Lung (tissue), 11 donors: ENCODE measurements at regions not wholly inside any gene's neighbourhood (a gene's known extent, or its start where the extent isn't known, plus 50 kb on each side); places are given as distances from the start of the nearest gene placed in this dataset.

Experiments
- ATAC-seq: fragments of 200-7000 bp; cut with Tn5 transposase; one replicate; pipeline ENCODE4 v1.9.1; 2020; ENCODE audit warnings: moderate number of reproducible peaks; ENCODE audit not compliant: insufficient read depth, low FRiP score
- DNase-seq, 3 donors: peaks; one replicate each; pipeline ENCODE4 v3.0.0-alpha.2; 2013 to 2017
- H3K27ac ChIP-seq, 2 donors: one replicate each; pipeline ENCODE4 v1.5.1; 2013; ENCODE audit warnings: mild to moderate bottlenecking in 2 of 2, moderate library complexity in 2 of 2, control low read depth in 1 of 2, inconsistent platforms in 1 of 2, low read depth in 1 of 2, low read length in 1 of 2
- H3K27me3 ChIP-seq, 3 donors: one replicate each; pipeline ENCODE4 v1.5.1; 2013; ENCODE audit warnings: low read length in 2 of 3; ENCODE audit not compliant: control insufficient read depth in 3 of 3, insufficient read depth in 3 of 3
- H3K36me3 ChIP-seq, 4 donors: one replicate each; pipeline ENCODE4 v1.5.1; 2013; ENCODE audit warnings: low read length in 4 of 4, mild to moderate bottlenecking in 1 of 4, moderate library complexity in 1 of 4; ENCODE audit not compliant: control insufficient read depth in 4 of 4, insufficient read depth in 4 of 4
- H3K4me1 ChIP-seq, 5 donors: one replicate each; pipeline ENCODE4 v1.5.1; 2013; ENCODE audit warnings: low read length in 5 of 5, mild to moderate bottlenecking in 2 of 5, moderate library complexity in 1 of 5; ENCODE audit not compliant: control insufficient read depth in 5 of 5, insufficient read depth in 5 of 5
- H3K4me3 ChIP-seq: one replicate; pipeline ENCODE4 v1.5.1; 2013; ENCODE audit warnings: mild to moderate bottlenecking, control low read depth, moderate library complexity
- H3K9ac ChIP-seq, 2 donors: one replicate each; pipeline ENCODE4 v1.5.1; 2013; ENCODE audit warnings: low read length in 2 of 2, control low read depth in 1 of 2; ENCODE audit not compliant: insufficient read depth in 1 of 2
- H3K9me3 ChIP-seq, 4 donors: one replicate each; pipeline ENCODE4 v1.5.1; 2013; ENCODE audit warnings: low read length in 3 of 4, mild to moderate bottlenecking in 1 of 4, moderate library complexity in 1 of 4; ENCODE audit not compliant: control insufficient read depth in 4 of 4, insufficient read depth in 3 of 4
- CTCF ChIP-seq: IDR thresholded peaks from 2 replicates; pipeline ENCODE4 v1.5.1; 2012; ENCODE audit warnings: mild to moderate bottlenecking; ENCODE audit errors: control extremely low read depth, extremely low read depth
- WGBS, 2 donors: extraction: QIAGEN DNeasy Blood & Tissue Kit; methylation state at CpG; one replicate each; pipeline ENCODE4 v1.1.7; 2013; 5-methylcytosine and 5-hydroxymethylcytosine counted together
- donor health status: control.
- donor health status: control.
- donor health status: Bipolar disorder and iron deficiency.
- donor health status: healthy.
- donor health status: DM: yes; HTN: yes; CAD: no.

- ATAC-seq: no peak
- Histone ChIP-seq H3K4me1 (no peaks in the 10 kb centered on the region), H3K4me3 (no peak overlapping the region), H3K27ac (no peak overlapping the region), H3K9me3 (peaks cover 0 to 7% (median 0%) of the 10 kb centered on the region in 4 donors), H3K36me3 (no peaks in the 10 kb centered on the region), H3K27me3 (no peaks in the 10 kb centered on the region), H3K9ac (no peak overlapping the region)
- DNase-seq: no peak
- WGBS, 2 donors: 78 to 86% methylated on average over 4 of the region's 4 CpGs
- no peak for TF ChIP-seq CTCF
Measured at GRCh38 chr1:239274242-239274830, 112.0 kb upstream of the CHRM3 start.

GRCh38 chr1:239270509-239270908 lies 115.9 kb upstream of the CHRM3 start:
- no peak for ATAC-seq
- no peaks in the 10 kb centered on the region for H3K9me3 ChIP-seq
- no peak overlapping the region for H3K4me3 ChIP-seq
- H3K9ac ChIP-seq: no peak overlapping the region
- no peaks in the 10 kb centered on the region for H3K27me3 ChIP-seq
- DNase-seq: no peak
- no peaks in the 10 kb centered on the region for H3K36me3 ChIP-seq
- no peaks in the 10 kb centered on the region for H3K4me1 ChIP-seq
- no peak overlapping the region for H3K27ac ChIP-seq
- 93 to 96% methylated on average over 5 of the region's 5 CpGs for WGBS, 2 donors
- TF ChIP-seq CTCF: no peak

- WGBS, 2 donors: 86 to 94% methylated on average over 4 of the region's 4 CpGs
- no peak overlapping the region for H3K9ac ChIP-seq
- no peaks in the 10 kb centered on the region for H3K9me3 ChIP-seq
- no peak for TF ChIP-seq CTCF
- ATAC-seq: no peak
- no peak overlapping the region for H3K27ac ChIP-seq
- no peaks in the 10 kb centered on the region for H3K4me1 ChIP-seq
- no peak for DNase-seq
- no peak overlapping the region for H3K4me3 ChIP-seq
- no peaks in the 10 kb centered on the region for H3K36me3 ChIP-seq
- no peaks in the 10 kb centered on the region for H3K27me3 ChIP-seq
Measured at GRCh38 chr1:239269706-239270105, 116.7 kb upstream of the CHRM3 start.

GRCh38 chr1:239268941-239269340 lies 117.4 kb upstream of the CHRM3 start:
- Histone ChIP-seq H3K9me3 (no peaks in the 10 kb centered on the region), H3K4me3 (no peak overlapping the region), H3K9ac (no peak overlapping the region), H3K27ac (no peak overlapping the region), H3K4me1 (no peaks in the 10 kb centered on the region), H3K36me3 (no peaks in the 10 kb centered on the region), H3K27me3 (no peaks in the 10 kb centered on the region)
- no peak for TF ChIP-seq CTCF
- 76 to 88% methylated on average over 4 of the region's 4 CpGs for WGBS, 2 donors
- ATAC-seq (no peak), DNase-seq (no peak)
